ENCODE measurements at regions not wholly inside any gene's neighbourhood (a gene's known extent, or its start where the extent isn't known, plus 50 kb on each side); places are given as distances from the start of the nearest gene placed in this dataset.

- Histone ChIP-seq H3K27ac (ENCODE audit: low read depth, low read length) (no peak overlapping the region), H3K36me3 (ENCODE audit: control insufficient read depth, insufficient read depth, low read length) (no peaks in the 10 kb centered on the region), H3K4me3 (ENCODE audit: low read depth, low read length) (no peak overlapping the region), H3K9ac (ENCODE audit: low read depth, low read length) (no peak overlapping the region), H3K4me1 (ENCODE audit: control insufficient read depth, insufficient read depth, low read length) (peaks cover 22% of the 10 kb centered on the region), H3K27me3 (ENCODE audit: control insufficient read depth, insufficient read depth, low read length) (no peaks in the 10 kb centered on the region), H3K9me3 (ENCODE audit: control insufficient read depth, insufficient read depth, low read length) (no peaks in the 10 kb centered on the region)
Observed at GRCh38 chrX:16487620-16488385, 162.2 kb upstream of the S100G start.

GRCh38 chrX:16488959-16489358, 161.0 kb upstream of the S100G start:
- Histone ChIP-seq H3K9me3 (ENCODE audit: control insufficient read depth, insufficient read depth, low read length) (no peaks in the 10 kb centered on the region), H3K36me3 (ENCODE audit: control insufficient read depth, insufficient read depth, low read length) (no peaks in the 10 kb centered on the region), H3K27me3 (ENCODE audit: control insufficient read depth, insufficient read depth, low read length) (no peaks in the 10 kb centered on the region), H3K4me3 (ENCODE audit: low read depth, low read length) (no peak overlapping the region), H3K27ac (ENCODE audit: low read depth, low read length) (no peak overlapping the region), H3K4me1 (ENCODE audit: control insufficient read depth, insufficient read depth, low read length) (peaks cover 15% of the 10 kb centered on the region), H3K9ac (ENCODE audit: low read depth, low read length) (no peak overlapping the region)

DNA sequence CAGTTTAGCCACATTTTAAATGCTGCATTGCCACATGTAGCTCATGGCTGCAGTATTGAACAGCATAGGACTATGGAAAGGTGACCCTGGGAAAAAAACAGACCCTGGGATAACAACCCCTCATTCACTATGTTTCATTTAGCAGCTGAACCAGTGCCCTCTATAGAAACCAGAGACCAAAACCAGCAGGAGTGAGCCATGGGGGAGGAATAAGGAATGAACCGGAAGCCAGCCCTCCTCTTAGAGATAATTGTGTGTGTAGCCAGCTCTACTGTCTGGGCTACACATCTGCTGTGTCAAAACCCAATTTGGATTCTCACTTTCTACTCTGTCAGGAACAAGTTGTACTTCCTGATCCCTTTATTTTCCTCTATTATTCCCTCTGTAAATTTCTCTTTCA, 158.5 kb upstream of the S100G start:
- peaks cover 18% of the 10 kb centered on the region for H3K4me1 ChIP-seq (ENCODE audit: control insufficient read depth, insufficient read depth, low read length)
- no peak overlapping the region for H3K27ac ChIP-seq (ENCODE audit: low read depth, low read length)
- H3K36me3 ChIP-seq (ENCODE audit: control insufficient read depth, insufficient read depth, low read length), result no peaks in the 10 kb centered on the region
- H3K27me3 ChIP-seq (ENCODE audit: control insufficient read depth, insufficient read depth, low read length), result no peaks in the 10 kb centered on the region
- H3K4me3 ChIP-seq (ENCODE audit: low read depth, low read length), result no peak overlapping the region
- no peaks in the 10 kb centered on the region for H3K9me3 ChIP-seq (ENCODE audit: control insufficient read depth, insufficient read depth, low read length)
- H3K9ac ChIP-seq (ENCODE audit: low read depth, low read length), result no peak overlapping the region

DNA sequence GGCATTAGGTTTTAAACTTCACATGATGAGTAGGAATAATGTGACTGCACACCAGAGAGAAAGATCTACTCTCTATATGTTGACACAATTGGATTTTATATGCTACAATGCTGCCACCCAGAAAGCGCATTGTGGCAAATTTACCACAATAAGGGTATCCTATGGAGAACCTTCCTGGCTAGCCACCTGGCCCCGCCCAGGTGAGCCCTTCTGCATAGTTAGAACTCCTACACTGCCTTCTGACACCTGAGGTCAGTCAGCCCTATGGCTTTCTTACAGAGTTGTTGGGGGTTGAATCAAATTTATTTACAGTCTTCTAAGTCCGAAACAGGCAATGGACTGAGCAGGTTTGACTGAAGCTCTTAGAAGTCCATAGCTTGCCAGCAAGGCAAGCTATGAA, 153.8 kb upstream of the S100G start:
- H3K9me3 ChIP-seq (ENCODE audit: control insufficient read depth, insufficient read depth, low read length), result peaks cover 6% of the 10 kb centered on the region
- H3K4me1 ChIP-seq (ENCODE audit: control insufficient read depth, insufficient read depth, low read length), result peaks cover 18% of the 10 kb centered on the region
- H3K9ac ChIP-seq (ENCODE audit: low read depth, low read length), result no peak overlapping the region
- no peaks in the 10 kb centered on the region for H3K27me3 ChIP-seq (ENCODE audit: control insufficient read depth, insufficient read depth, low read length)
- no peaks in the 10 kb centered on the region for H3K36me3 ChIP-seq (ENCODE audit: control insufficient read depth, insufficient read depth, low read length)
- no peak overlapping the region for H3K4me3 ChIP-seq (ENCODE audit: low read depth, low read length)
- no peak overlapping the region for H3K27ac ChIP-seq (ENCODE audit: low read depth, low read length)

DNA sequence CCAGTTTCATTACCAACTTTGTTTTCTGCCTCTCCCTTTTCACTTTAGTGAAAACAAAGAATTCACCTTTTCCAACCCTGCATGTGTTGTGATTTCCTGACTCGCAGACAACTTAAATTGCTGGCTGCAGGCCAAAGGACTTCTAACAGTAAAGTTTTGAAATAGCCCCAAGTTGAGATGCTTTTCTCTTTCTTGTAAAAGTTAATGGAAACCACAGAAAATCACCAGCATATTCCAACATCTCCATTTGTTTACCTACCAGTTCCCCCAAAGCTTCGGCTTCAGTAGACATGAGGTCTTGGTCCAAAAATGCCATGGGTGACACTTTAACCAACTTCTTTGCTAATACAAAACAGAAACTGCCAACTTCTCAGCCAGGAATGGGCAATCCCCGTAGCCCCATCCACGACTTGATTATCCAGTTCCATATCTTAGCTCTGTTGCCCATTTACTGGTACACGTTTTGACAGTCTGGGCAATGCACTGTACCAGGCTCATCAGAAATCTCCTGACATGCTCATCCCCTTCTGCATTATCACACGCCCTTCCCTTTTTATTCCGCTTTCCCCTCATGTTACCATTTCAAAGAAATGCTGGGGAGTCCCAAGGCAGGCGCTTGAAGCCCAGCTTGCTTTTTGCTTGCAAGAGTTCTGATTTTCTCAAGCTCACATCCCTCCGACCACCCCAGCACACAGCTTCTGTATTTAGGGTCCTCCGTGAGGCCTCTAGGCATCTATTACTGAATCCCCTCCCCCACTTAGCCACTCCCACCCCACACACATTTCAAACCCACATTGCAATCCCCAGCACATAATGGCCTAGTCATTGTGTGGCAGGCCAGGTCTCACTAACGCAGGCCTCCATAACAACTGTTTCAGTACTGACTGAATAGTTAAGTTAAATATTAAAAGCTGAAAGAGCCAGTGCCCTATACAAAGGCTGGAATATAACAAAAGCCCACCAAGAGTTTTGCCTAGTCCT, 137.9 kb upstream of the S100G start:
- Histone ChIP-seq H3K4me1 (ENCODE audit: control insufficient read depth, insufficient read depth, low read length) (peaks cover 18% of the 10 kb centered on the region), H3K9me3 (ENCODE audit: control insufficient read depth, insufficient read depth, low read length) (no peaks in the 10 kb centered on the region), H3K4me3 (ENCODE audit: low read depth, low read length) (no peak overlapping the region), H3K27me3 (ENCODE audit: control insufficient read depth, insufficient read depth, low read length) (no peaks in the 10 kb centered on the region), H3K27ac (ENCODE audit: low read depth, low read length) (peak overlapping the region; percentile 55), H3K9ac (ENCODE audit: low read depth, low read length) (no peak overlapping the region), H3K36me3 (ENCODE audit: control insufficient read depth, insufficient read depth, low read length) (no peaks in the 10 kb centered on the region)

GRCh38 chrX:16516232-16516876, 133.6 kb upstream of the S100G start:
- Histone ChIP-seq H3K9me3 (ENCODE audit: control insufficient read depth, insufficient read depth, low read length) (no peaks in the 10 kb centered on the region), H3K27me3 (ENCODE audit: control insufficient read depth, insufficient read depth, low read length) (no peaks in the 10 kb centered on the region), H3K36me3 (ENCODE audit: control insufficient read depth, insufficient read depth, low read length) (0 out of 2 replicates have a peak, but pooled peaks cover 3% of the 10 kb centered on the region), H3K27ac (ENCODE audit: low read depth, low read length) (no peak overlapping the region), H3K9ac (ENCODE audit: low read depth, low read length) (no peak overlapping the region), H3K4me3 (ENCODE audit: low read depth, low read length) (no peak overlapping the region), H3K4me1 (ENCODE audit: control insufficient read depth, insufficient read depth, low read length) (peaks cover 18% of the 10 kb centered on the region)

DNA sequence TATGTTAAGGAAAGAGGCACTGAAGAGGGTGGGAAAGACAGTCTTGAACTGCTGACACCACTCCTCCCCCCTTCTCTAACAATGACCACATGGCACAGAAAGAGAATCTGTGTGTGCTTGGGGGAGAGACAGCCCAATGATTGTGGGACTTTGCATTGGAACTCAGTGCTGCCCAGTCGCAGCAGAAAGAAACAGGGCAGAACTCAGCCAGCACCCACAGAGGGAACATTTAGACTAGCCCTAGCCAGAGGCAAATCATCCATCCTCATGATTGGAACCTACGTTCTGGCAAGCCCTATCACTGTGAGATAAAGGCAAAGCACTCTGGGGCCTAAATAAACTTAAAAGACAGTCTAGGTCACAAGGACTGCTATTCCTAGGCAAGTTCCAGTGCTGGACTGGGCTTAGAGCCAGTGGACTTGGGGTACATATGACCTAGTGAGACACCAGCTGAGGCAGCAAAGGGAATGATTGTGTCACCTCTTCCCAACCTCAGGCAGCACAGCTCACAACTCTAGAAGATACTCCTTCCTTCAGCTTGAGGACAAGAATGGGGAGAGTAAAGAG, 132.8 kb upstream of the S100G start:
- Histone ChIP-seq H3K4me1 (ENCODE audit: control insufficient read depth, insufficient read depth, low read length) (peaks cover 11% of the 10 kb centered on the region), H3K9me3 (ENCODE audit: control insufficient read depth, insufficient read depth, low read length) (no peaks in the 10 kb centered on the region), H3K27me3 (ENCODE audit: control insufficient read depth, insufficient read depth, low read length) (no peaks in the 10 kb centered on the region), H3K36me3 (ENCODE audit: control insufficient read depth, insufficient read depth, low read length) (0 out of 2 replicates have a peak, but pooled peaks cover 3% of the 10 kb centered on the region), H3K9ac (ENCODE audit: low read depth, low read length) (no peak overlapping the region), H3K4me3 (ENCODE audit: low read depth, low read length) (no peak overlapping the region), H3K27ac (ENCODE audit: low read depth, low read length) (no peak overlapping the region)

DNA sequence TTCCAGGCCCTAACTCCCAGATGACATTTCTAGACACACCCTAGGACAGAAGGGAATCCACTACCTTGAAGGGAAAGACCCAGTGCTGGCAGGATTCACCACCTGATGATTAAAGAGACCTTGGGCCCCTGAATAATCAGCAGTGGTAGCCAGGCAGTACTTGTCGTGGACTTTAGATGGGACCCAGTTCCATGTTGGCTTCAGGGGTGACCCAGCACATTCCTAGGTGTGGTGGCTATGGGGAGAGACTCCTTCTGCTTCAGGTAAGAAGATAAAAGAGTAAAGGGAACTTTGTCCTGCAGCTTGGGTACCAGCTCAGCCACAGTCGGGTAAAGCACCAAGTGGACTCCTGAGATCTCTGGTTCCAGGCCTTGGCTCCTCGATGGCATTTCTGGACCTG, 131.8 kb upstream of the S100G start:
- Histone ChIP-seq H3K4me1 (ENCODE audit: control insufficient read depth, insufficient read depth, low read length) (peaks cover 5% of the 10 kb centered on the region; the same call in 1 of the 2 replicates), H3K27me3 (ENCODE audit: control insufficient read depth, insufficient read depth, low read length) (no peaks in the 10 kb centered on the region), H3K9ac (ENCODE audit: low read depth, low read length) (no peak overlapping the region), H3K27ac (ENCODE audit: low read depth, low read length) (no peak overlapping the region), H3K36me3 (ENCODE audit: control insufficient read depth, insufficient read depth, low read length) (0 out of 2 replicates have a peak, but pooled peaks cover 3% of the 10 kb centered on the region), H3K4me3 (ENCODE audit: low read depth, low read length) (no peak overlapping the region), H3K9me3 (ENCODE audit: control insufficient read depth, insufficient read depth, low read length) (no peaks in the 10 kb centered on the region)

- Histone ChIP-seq H3K36me3 (ENCODE audit: control insufficient read depth, insufficient read depth, low read length) (no peaks in the 10 kb centered on the region), H3K27ac (ENCODE audit: low read depth, low read length) (no peak overlapping the region), H3K4me3 (ENCODE audit: low read depth, low read length) (no peak overlapping the region), H3K4me1 (ENCODE audit: control insufficient read depth, insufficient read depth, low read length) (peaks cover 4% of the 10 kb centered on the region; the same call in 1 of the 2 replicates), H3K9me3 (ENCODE audit: control insufficient read depth, insufficient read depth, low read length) (peaks cover 15% of the 10 kb centered on the region), H3K27me3 (ENCODE audit: control insufficient read depth, insufficient read depth, low read length) (no peaks in the 10 kb centered on the region), H3K9ac (ENCODE audit: low read depth, low read length) (no peak overlapping the region)
Observed at GRCh38 chrX:16524316-16524715, 125.6 kb upstream of the S100G start.

DNA sequence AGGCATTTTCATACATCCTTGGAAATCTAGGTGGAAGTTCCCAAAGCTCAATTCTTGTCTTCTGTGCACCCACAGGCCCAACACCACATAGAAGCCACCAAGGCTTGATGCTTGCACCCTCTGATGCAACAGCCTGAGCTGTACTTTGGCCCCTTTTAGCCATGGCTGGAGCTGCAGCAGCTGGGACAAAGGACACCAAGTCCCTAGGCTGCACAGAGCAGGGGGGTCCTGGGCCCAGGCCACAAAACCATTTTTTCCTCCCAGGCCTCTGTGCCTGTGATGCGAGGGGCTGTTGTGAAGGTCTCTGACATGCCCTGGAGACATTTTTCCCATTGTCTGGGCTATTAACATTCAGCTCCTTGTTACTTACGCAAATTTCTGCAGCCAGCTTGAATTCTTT, 124.0 kb upstream of the S100G start:
- no peak overlapping the region for H3K27ac ChIP-seq (ENCODE audit: low read depth, low read length)
- H3K27me3 ChIP-seq (ENCODE audit: control insufficient read depth, insufficient read depth, low read length), result no peaks in the 10 kb centered on the region
- no peak overlapping the region for H3K9ac ChIP-seq (ENCODE audit: low read depth, low read length)
- no peak overlapping the region for H3K4me3 ChIP-seq (ENCODE audit: low read depth, low read length)
- no peaks in the 10 kb centered on the region for H3K36me3 ChIP-seq (ENCODE audit: control insufficient read depth, insufficient read depth, low read length)
- H3K9me3 ChIP-seq (ENCODE audit: control insufficient read depth, insufficient read depth, low read length), result peaks cover 15% of the 10 kb centered on the region
- H3K4me1 ChIP-seq (ENCODE audit: control insufficient read depth, insufficient read depth, low read length), result peaks cover 4% of the 10 kb centered on the region; the same call in 1 of the 2 replicates
